CD4-positive, alpha-beta T cell treated with Interleukin-15 for 4 hours (primary cell): ENCODE measurements at regions not wholly inside any gene's neighbourhood (a gene's known extent, or its start where the extent isn't known, plus 50 kb on each side); places are given as distances from the start of the nearest gene placed in this dataset.

Source experiments
- DNase-seq: peaks from one replicate; pipeline ENCODE4 v3.0.0-alpha.2; 2020; ENCODE audit warnings: low spot score

- DNase-seq, result no peak
Observed at GRCh38 chr9:108720191-108720642, 135.6 kb downstream of the ACTL7B start.

- DNase-seq, result no peak
Observed at GRCh38 chr9:108710424-108710823, 145.4 kb downstream of the ACTL7B start.

- DNase-seq, result no peak
Observed at GRCh38 chr9:108709997-108710396, 145.8 kb downstream of the ACTL7B start.

DNA sequence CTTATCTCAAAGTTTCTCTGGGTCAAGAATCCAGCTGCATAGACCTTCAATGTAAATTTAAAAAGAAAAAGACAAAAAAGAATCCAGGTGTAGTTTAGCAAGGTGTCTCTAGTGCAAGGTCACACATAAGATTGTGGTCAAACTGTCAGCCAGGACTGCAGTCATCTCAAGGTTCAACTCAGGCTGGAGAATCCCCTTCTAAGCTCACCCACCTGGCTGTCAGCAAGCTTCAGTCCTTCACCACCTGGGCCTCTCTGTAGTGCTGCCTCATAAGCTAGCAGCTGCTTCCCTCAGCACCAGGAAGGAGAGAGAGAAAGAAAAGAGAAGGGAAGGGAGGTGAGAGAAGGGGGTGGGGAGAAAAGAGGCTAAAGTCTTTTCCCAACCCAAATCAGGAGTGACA lies 146.7 kb downstream of the ACTL7B start:
- DNase-seq, result no peak

- no peak for DNase-seq
Observed at GRCh38 chr9:108708448-108708847, 147.3 kb downstream of the ACTL7B start.

DNA sequence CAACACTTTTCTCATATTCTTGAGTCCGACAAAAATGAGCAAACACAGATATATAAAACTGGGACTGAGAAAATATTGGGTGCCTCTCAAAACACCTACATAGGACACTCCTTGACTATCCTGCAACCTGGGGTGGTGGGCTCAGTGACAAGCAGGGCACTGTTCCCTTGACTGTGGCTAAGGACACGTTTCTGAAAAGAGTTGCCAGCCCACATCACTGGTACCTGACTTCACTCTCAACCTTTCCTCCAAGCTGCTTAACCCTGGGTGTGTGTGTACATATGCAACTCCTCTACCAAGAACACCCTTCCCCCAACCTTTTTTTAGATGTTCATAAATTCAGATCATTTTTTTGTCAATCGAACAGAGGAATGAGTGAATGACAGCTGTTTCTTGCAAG lies 148.7 kb downstream of the ACTL7B start:
- DNase-seq, result no peak

GRCh38 chr9:108704156-108704852 lies 151.5 kb downstream of the ACTL7B start:
- DNase-seq, result no peak

DNA sequence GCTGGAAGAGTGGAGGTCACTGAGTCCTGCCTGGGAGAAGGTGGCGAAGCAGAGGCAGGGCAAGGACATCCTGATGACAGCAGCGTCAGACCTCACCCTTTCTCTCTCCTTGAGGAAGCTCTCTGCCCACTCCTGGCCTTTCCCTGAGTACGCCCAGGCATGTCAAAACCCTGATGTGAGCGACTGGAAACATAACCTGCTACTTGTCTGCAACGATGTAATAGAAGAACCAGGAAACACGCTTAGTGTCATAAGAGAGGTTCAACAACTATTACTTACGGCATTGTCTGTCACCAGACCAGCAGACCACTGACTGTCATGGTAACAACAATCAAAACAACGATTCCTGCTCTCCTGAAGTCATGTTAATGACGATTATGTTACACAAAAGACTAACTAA lies 152.4 kb downstream of the ACTL7B start:
- no peak for DNase-seq

DNA sequence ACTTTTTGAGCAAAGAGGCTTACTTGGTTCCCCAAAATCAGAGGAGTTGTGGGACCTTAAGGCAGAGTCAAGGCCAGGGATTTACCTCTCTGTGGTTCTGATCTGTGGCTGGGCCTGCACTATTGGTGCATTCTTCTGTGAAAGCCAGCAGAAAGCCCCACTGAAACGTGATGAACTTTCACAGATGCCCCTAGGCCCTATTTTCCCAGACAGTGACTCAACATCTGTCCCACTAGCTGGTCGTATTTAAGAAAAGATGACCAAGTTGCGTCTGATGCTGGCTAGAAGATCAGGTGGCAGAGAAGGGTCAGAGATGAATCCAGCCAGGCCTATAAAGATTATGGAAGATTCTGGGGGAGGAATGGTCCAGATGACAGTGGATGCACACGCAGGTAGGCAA lies 153.1 kb downstream of the ACTL7B start:
- DNase-seq, result no peak

- DNase-seq, result no peak
Observed at GRCh38 chr9:108698801-108699200, 157.0 kb downstream of the ACTL7B start.

- no peak for DNase-seq
Observed at GRCh38 chr9:108698231-108698630, 157.6 kb downstream of the ACTL7B start.

GRCh38 chr9:108696156-108696555 lies 159.6 kb downstream of the ACTL7B start:
- no peak for DNase-seq

DNA sequence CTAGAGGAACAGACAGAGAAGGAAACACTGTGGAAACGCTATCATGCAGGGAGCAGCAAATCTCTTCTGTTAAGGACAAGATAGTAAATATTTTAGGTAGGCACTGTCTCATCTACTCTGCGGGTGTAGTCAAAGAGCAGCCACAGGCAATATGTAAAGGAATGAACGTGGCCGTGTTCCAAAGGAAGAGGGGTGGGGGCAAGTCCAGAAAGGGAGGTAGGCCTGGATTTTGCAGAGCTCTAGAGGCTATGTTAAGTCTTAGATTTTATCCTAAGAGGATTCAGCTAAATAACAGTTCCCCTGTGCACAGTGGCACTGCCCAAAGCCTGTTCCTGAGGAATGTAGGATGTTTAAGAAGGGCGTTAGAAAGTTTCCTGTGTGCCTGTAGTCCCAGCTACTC lies 161.6 kb downstream of the ACTL7B start:
- DNase-seq, result no peak

GRCh38 chr9:108691614-108692013 lies 164.2 kb downstream of the ACTL7B start:
- no peak for DNase-seq

GRCh38 chr9:108688676-108689075 lies 167.1 kb downstream of the ACTL7B start:
- no peak for DNase-seq

- no peak for DNase-seq
Observed at GRCh38 chr9:108688051-108688450, 167.7 kb downstream of the ACTL7B start.

DNA sequence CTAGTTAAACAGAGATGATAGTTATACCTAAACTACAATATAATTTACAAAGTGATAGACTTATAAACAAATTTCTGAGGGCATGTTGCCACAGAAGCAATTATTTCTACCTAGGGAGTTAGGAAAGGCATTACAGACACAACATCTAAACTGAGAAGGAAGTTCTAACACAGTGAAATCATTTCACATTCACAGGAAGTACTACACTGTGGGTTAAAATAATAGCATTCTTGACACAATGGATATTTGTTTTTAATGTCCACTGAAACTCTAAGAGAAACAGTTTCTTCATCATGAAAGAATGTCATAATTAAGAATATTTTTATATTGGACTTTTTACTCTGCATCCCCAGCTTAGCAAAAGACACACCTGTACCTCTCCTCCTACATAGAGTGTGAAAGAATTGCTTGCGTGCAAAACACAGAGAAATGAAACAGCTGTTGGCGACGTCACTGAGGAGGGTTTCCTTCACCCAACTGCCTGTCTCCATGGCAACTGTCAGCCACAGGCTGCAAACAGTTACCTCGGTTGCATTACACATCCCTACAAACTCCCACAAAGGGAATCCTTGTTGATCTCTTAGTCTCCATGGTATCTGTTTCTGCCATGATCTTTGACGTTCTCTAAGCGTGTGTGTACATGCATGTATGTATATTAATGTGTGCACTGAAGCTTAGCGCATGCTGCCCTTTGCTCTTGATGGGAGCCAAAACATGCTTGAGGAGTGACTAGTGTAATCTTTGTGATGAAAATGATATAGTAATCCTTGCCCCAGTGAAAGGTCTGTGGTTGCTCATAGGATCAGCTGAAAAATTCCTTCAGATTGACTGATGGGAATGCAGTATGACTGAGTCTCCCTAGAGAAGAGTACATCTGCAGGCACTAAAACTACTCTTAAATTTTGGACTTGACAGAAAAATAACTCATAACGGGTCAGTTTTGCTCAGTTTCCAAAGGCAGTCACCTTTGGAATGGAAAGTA lies 168.5 kb downstream of the ACTL7B start:
- DNase-seq, result no peak

DNA sequence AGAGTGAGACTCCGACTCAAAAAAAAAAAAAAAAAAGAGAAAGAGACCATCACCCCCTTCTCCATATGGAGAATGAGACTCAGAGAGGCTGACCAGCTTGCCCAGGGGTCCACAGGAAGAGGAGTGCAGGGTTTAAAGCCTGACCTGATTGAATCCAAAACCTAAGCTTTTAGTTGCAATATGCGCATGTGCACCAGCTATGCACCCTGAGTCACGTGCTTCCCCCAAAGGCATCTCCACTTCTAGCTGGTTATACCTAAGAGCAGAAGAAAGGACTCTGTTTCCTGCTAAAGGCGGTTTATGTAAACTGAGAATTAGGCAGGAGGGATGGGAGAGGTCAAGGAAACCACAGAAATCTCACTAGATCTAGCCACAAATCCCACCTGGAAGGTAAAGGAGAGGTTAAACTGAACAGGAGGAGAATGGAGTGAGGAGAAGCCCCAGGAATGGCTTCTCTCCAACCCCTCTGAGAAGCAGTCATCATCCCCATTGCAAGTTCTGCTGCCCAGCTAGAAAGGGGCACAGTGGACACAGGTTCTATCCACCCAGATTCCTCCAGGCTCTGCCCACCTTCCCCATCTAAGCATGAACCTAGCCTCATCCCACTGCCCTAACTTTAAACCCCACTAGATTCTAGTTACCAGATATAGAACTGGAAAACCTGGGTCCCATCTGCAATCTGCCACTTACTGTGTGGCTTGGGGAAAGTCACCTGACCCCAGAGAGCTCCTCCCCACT lies 171.3 kb downstream of the ACTL7B start:
- DNase-seq, result no peak

DNA sequence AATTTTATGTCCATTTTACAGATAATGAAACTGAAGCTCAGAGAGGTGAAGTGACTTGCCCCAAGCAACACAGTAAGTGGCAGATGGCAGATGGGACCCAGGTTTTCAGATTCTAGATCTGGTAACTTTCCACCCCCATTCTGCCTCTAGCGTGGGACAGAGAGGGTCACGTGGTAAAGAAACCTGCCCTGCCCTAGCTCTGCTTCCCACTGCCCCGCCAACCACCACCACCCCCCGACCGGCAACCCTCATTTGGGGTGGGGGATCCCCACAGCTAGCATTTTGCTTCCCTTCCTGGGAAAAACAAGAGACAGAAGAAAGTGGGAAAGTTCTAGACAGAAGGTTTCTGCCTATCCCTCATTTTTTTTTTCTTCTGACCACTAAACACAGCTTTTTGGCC lies 172.5 kb downstream of the ACTL7B start:
- DNase-seq, result no peak

DNA sequence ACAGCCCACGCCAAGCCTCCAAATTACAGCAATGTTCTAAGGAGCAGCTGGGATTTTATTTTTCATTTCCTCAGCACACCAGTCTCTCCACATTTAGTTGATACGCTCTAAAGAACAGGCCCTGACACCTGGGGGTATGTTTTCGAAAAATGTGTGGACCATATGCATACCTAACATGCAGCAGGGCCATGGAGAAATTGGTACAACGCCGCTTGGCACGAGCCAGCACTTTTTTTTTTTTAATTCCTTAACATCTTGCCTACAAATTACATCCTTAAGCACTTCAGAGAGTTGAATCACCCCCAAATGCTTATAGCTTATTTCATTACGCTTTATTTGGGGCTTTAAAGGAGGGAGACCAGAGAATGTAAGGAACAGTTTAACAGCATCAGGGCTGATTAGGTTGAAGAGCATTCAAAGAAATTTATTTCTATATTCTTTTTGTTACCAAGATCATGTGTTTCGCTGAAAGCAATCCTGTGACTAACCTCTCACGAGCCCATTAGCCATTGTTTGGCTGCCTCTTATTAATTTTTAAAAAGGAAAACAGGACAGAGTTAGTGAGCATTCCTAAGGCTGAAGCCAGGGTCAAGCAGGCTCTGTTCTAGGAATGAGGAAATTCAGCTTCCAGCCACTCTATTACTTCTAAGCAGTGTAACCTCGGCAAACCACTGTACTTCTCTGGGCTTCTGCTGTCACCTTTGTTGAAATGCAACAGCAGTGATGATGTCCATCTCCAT lies 173.8 kb downstream of the ACTL7B start:
- no peak for DNase-seq

DNA sequence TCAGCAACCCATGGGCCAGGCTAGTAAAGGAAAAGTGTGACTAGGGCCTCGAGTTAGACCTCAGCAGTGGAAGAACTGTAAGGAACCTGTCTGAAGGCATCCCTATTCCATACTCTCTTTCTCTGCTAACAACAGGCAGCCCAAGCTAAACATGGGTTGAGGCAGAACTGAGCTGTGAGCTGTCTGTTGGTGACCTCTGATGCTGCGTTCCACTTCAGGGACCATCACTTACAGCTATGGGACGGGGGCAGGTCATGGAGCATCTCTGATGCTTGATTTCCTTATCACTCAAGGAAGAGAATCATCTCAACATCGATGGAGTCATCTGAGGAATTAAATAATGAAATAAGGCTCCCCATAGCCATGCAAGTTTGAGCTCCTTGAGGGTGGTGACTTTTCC lies 174.8 kb downstream of the ACTL7B start:
- DNase-seq, result no peak

- DNase-seq, result no peak
Observed at GRCh38 chr9:108677776-108678175, 178.0 kb downstream of the ACTL7B start.
